Liver (tissue), 8 donors: ENCODE measurements at regions not wholly inside any gene's neighbourhood (a gene's known extent, or its start where the extent isn't known, plus 50 kb on each side); places are given as distances from the start of the nearest gene placed in this dataset.

Experiments
- DNase-seq: peaks from one replicate; pipeline ENCODE4 v3.0.0-alpha.2; 2017; ENCODE audit warnings: low spot score
- H3K27ac ChIP-seq, 2 donors: one replicate each; pipeline ENCODE4 v1.7.0; 2013; ENCODE audit warnings: inconsistent platforms in 2 of 2, low read length in 2 of 2, control low read depth in 1 of 2, low read depth in 1 of 2, mild to moderate bottlenecking in 1 of 2
- H3K27me3 ChIP-seq, 4 donors: one replicate each; pipeline versions ENCODE4 v1.6.1 to v1.7.0; 2013; ENCODE audit warnings: low read length in 3 of 4, inconsistent platforms in 1 of 4, mild to moderate bottlenecking in 1 of 4, moderate library complexity in 1 of 4; ENCODE audit not compliant: control insufficient read depth in 4 of 4, insufficient read depth in 4 of 4
- H3K36me3 ChIP-seq, 4 donors: one replicate each; pipeline versions ENCODE4 v1.6.1 to v1.7.0; 2013; ENCODE audit warnings: low read length in 3 of 4, mild to moderate bottlenecking in 3 of 4, low read depth in 1 of 4, moderate library complexity in 1 of 4; ENCODE audit not compliant: control insufficient read depth in 4 of 4, insufficient read depth in 3 of 4
- H3K4me1 ChIP-seq, 4 donors: one replicate each; pipeline versions ENCODE4 v1.6.1 to v1.7.0; 2013; ENCODE audit warnings: low read length in 3 of 4, mild to moderate bottlenecking in 3 of 4, moderate library complexity in 1 of 4; ENCODE audit not compliant: control insufficient read depth in 4 of 4, insufficient read depth in 4 of 4
- H3K4me3 ChIP-seq, 3 donors: one replicate each; pipeline versions ENCODE4 v1.6.1 to v1.7.0; 2013; ENCODE audit warnings: low read length in 3 of 3, control low read depth in 1 of 3, low read depth in 1 of 3, mild to moderate bottlenecking in 1 of 3
- H3K9ac ChIP-seq, 2 donors: one replicate each; pipeline ENCODE4 v1.7.0; 2013; ENCODE audit warnings: low read length in 2 of 2, mild to moderate bottlenecking in 2 of 2, moderate library complexity in 2 of 2, control low read depth in 1 of 2, low read depth in 1 of 2
- H3K9me3 ChIP-seq, 4 donors: one replicate each; pipeline versions ENCODE4 v1.6.1 to v1.7.0; 2013; ENCODE audit warnings: low read length in 3 of 4; ENCODE audit not compliant: control insufficient read depth in 4 of 4
- FOXA1 ChIP-seq: IDR thresholded peaks from 2 replicates; pipeline ENCODE4 v1.6.1; 2016; ENCODE audit warnings: antibody characterized with exemption
- FOXA2 ChIP-seq: IDR thresholded peaks from 2 replicates; pipeline ENCODE4 v1.6.1; 2016; ENCODE audit warnings: antibody characterized with exemption
- GABPA ChIP-seq, 2 donors: IDR thresholded peaks in 1 of 2; conservative IDR thresholded peaks in 1 of 2; 2 replicates each; pipeline ENCODE4 v1.6.1; 2016; ENCODE audit warnings: antibody characterized with exemption in 2 of 2, mild to moderate bottlenecking in 1 of 2, moderate library complexity in 1 of 2
- HNF4A ChIP-seq, 2 donors: conservative IDR thresholded peaks; 2 replicates each; pipeline ENCODE4 v1.6.1; 2016; ENCODE audit warnings: antibody characterized with exemption in 2 of 2, mild to moderate bottlenecking in 2 of 2
- HNF4G ChIP-seq: IDR thresholded peaks from 2 replicates; pipeline ENCODE4 v1.6.1; 2016; ENCODE audit warnings: antibody characterized with exemption
- JUND ChIP-seq, 2 donors: IDR thresholded peaks; 2 replicates each; pipeline ENCODE4 v1.6.1; 2016; ENCODE audit warnings: antibody characterized with exemption in 2 of 2
- MAX ChIP-seq: IDR thresholded peaks from 2 replicates; pipeline ENCODE4 v1.6.1; 2016; ENCODE audit warnings: antibody characterized with exemption
- NR2F2 ChIP-seq: IDR thresholded peaks from 2 replicates; pipeline ENCODE4 v1.6.1; 2016; ENCODE audit warnings: antibody characterized with exemption
- RAD21 ChIP-seq, 2 donors: IDR thresholded peaks; 2 replicates each; pipeline ENCODE4 v1.6.1; 2016; ENCODE audit warnings: antibody characterized with exemption in 2 of 2, mild to moderate bottlenecking in 2 of 2
- RXRA ChIP-seq, 2 donors: IDR thresholded peaks; 2 replicates each; pipeline ENCODE4 v1.6.1; 2017 to 2018; ENCODE audit warnings: antibody characterized with exemption in 2 of 2, mild to moderate bottlenecking in 1 of 2
- SP1 ChIP-seq: IDR thresholded peaks from 2 replicates; pipeline ENCODE4 v1.6.1; 2018; ENCODE audit warnings: antibody characterized with exemption, mild to moderate bottlenecking
- TAF1 ChIP-seq: conservative IDR thresholded peaks from 2 replicates; pipeline ENCODE4 v1.6.1; 2016; ENCODE audit warnings: antibody characterized with exemption, mild to moderate bottlenecking
- YY1 ChIP-seq: IDR thresholded peaks from 2 replicates; pipeline ENCODE4 v1.6.1; 2016; ENCODE audit warnings: antibody characterized with exemption, mild to moderate bottlenecking
- WGBS: extraction: QIAGEN DNeasy Blood & Tissue Kit; methylation state at CpG from one replicate; pipeline ENCODE4 v1.1.7; 2013; 5-methylcytosine and 5-hydroxymethylcytosine counted together
- TF ChIP-seq, protein P1 (sequence below): fragments of 150-350 bp; IDR thresholded peaks from 2 replicates; pipeline ENCODE4 v1.5.1; 2017; ENCODE audit warnings: improper control_type of control experiment, low read depth, low read length; ENCODE audit not compliant: missing input control
- TF ChIP-seq, protein P2 (sequence below): IDR thresholded peaks from 2 replicates; pipeline ENCODE4 v1.6.1; 2016; ENCODE audit warnings: antibody characterized with exemption
- TF ChIP-seq, protein P3 (sequence below): IDR thresholded peaks from 2 replicates; pipeline ENCODE4 v1.6.1; 2016; ENCODE audit warnings: antibody characterized with exemption, mild to moderate bottlenecking
- donor health status: healthy.
- donor health status: healthy.
- donor health status: healthy.
- donor health status: healthy.
- donor health status: healthy.

DNA sequence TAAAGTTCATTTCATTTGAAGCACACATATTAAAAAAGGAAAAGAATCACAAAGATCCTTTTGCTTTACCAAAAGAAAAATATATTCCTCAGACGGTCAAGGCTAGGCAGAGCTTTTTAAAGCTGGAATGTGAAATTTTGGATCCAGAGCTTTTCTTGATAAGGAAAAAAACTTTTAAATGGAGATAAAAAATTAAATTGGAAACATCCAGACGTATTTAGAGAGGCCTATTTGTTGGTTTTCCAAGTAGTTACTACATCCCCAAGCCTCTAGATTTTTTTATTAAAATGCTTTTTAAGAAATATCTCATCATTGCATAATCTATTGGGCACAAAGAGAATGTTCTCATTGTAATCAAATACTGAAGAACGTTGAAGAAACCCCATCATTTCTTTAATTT lies 385.7 kb upstream of the CITED2 start:
- no peak overlapping the region for H3K27ac ChIP-seq

DNA sequence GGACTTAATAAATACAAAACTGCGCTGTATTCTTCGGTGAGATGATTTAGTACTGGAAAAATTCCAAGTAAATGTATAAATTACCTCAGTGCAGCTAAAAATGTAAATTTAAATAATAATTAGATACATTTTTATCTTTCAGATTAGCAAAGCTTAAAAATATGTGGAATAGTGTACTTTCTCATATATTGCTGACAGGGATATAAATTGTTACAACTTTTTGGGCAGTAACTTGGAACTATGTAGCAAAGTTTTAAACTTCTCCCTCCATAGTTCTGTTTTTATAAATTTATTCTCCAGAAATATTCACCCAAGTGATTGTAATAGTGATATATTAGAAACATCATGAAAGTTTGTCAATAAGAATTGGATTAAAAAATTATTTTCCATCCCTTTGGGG lies 384.6 kb upstream of the CITED2 start:
- DNase-seq, result no peak
- no peak overlapping the region for H3K4me3 ChIP-seq
- H3K9me3 ChIP-seq, result no peaks in the 10 kb centered on the region
- no peak overlapping the region for H3K9ac ChIP-seq
- H3K27ac ChIP-seq, result no peak overlapping the region
- no peaks in the 10 kb centered on the region for H3K36me3 ChIP-seq
- WGBS, result 99% methylated on average over 2 of the region's 2 CpGs
- H3K27me3 ChIP-seq, result no peaks in the 10 kb centered on the region
- peaks cover 5 to 20% (median 16%) of the 10 kb centered on the region in 4 donors for H3K4me1 ChIP-seq
- TF ChIP-seq SP1 (no peak), HNF4G (no peak), YY1 (no peak), FOXA1 (no peak), HNF4A (conservative IDR thresholded peaks at IDR 0.05) (no peak), RAD21 (IDR thresholded peaks at IDR 0.05) (no peak), TAF1 (no peak), FOXA2 (no peak), MAX (no peak), RXRA (IDR thresholded peaks at IDR 0.05) (no peak), JUND (IDR thresholded peaks at IDR 0.05) (no peak), GABPA (IDR thresholded peaks at IDR 0.05 in 1 of 2, conservative IDR thresholded peaks at IDR 0.05 in 1 of 2) (no peak)
- TF ChIP-seq, protein P1, sequence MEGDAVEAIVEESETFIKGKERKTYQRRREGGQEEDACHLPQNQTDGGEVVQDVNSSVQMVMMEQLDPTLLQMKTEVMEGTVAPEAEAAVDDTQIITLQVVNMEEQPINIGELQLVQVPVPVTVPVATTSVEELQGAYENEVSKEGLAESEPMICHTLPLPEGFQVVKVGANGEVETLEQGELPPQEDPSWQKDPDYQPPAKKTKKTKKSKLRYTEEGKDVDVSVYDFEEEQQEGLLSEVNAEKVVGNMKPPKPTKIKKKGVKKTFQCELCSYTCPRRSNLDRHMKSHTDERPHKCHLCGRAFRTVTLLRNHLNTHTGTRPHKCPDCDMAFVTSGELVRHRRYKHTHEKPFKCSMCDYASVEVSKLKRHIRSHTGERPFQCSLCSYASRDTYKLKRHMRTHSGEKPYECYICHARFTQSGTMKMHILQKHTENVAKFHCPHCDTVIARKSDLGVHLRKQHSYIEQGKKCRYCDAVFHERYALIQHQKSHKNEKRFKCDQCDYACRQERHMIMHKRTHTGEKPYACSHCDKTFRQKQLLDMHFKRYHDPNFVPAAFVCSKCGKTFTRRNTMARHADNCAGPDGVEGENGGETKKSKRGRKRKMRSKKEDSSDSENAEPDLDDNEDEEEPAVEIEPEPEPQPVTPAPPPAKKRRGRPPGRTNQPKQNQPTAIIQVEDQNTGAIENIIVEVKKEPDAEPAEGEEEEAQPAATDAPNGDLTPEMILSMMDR, result no peak
- TF ChIP-seq, protein P2, sequence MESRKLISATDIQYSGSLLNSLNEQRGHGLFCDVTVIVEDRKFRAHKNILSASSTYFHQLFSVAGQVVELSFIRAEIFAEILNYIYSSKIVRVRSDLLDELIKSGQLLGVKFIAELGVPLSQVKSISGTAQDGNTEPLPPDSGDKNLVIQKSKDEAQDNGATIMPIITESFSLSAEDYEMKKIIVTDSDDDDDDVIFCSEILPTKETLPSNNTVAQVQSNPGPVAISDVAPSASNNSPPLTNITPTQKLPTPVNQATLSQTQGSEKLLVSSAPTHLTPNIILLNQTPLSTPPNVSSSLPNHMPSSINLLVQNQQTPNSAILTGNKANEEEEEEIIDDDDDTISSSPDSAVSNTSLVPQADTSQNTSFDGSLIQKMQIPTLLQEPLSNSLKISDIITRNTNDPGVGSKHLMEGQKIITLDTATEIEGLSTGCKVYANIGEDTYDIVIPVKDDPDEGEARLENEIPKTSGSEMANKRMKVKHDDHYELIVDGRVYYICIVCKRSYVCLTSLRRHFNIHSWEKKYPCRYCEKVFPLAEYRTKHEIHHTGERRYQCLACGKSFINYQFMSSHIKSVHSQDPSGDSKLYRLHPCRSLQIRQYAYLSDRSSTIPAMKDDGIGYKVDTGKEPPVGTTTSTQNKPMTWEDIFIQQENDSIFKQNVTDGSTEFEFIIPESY, result no peak

More for the DNA sequence above, 385.7 kb upstream of the CITED2 start:
- Histone ChIP-seq H3K9ac (no peak overlapping the region), H3K36me3 (no peaks in the 10 kb centered on the region), H3K4me3 (no peak overlapping the region), H3K27me3 (no peaks in the 10 kb centered on the region), H3K4me1 (peaks cover 4 to 10% (median 7%) of the 10 kb centered on the region in 4 donors), H3K9me3 (no peaks in the 10 kb centered on the region)
- TF ChIP-seq NR2F2 (no peak), SP1 (no peak), GABPA (IDR thresholded peaks at IDR 0.05 in 1 of 2, conservative IDR thresholded peaks at IDR 0.05 in 1 of 2) (no peak), RAD21 (IDR thresholded peaks at IDR 0.05) (no peak), HNF4G (no peak), MAX (no peak), TAF1 (no peak), YY1 (no peak), FOXA1 (no peak)
- TF ChIP-seq, protein P2, result no peak
- TF ChIP-seq, protein P3, sequence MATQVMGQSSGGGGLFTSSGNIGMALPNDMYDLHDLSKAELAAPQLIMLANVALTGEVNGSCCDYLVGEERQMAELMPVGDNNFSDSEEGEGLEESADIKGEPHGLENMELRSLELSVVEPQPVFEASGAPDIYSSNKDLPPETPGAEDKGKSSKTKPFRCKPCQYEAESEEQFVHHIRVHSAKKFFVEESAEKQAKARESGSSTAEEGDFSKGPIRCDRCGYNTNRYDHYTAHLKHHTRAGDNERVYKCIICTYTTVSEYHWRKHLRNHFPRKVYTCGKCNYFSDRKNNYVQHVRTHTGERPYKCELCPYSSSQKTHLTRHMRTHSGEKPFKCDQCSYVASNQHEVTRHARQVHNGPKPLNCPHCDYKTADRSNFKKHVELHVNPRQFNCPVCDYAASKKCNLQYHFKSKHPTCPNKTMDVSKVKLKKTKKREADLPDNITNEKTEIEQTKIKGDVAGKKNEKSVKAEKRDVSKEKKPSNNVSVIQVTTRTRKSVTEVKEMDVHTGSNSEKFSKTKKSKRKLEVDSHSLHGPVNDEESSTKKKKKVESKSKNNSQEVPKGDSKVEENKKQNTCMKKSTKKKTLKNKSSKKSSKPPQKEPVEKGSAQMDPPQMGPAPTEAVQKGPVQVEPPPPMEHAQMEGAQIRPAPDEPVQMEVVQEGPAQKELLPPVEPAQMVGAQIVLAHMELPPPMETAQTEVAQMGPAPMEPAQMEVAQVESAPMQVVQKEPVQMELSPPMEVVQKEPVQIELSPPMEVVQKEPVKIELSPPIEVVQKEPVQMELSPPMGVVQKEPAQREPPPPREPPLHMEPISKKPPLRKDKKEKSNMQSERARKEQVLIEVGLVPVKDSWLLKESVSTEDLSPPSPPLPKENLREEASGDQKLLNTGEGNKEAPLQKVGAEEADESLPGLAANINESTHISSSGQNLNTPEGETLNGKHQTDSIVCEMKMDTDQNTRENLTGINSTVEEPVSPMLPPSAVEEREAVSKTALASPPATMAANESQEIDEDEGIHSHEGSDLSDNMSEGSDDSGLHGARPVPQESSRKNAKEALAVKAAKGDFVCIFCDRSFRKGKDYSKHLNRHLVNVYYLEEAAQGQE, result no peak
- 79% methylated on average over 3 of the region's 3 CpGs for WGBS
- DNase-seq, result no peak
